H54 (cell line): ENCODE measurements at regions not wholly inside any gene's neighbourhood (a gene's known extent, or its start where the extent isn't known, plus 50 kb on each side); places are given as distances from the start of the nearest gene placed in this dataset.
A peak's percentile ranks its signal among the peaks of the same experiment; 100 is the strongest.

Source experiments
- DNase-seq: peaks from one replicate; pipeline ENCODE4 v3.0.0; 2011; ENCODE audit warnings: low spot score, mixed read lengths; ENCODE audit not compliant: insufficient read length
- FAIRE-seq: peaks from 3 replicates; lab custom pipeline; 2011; peaks lifted over from hg19 to GRCh38; lab: Jason Lieb, UNC
- POLR2A ChIP-seq: IDR thresholded peaks from 2 replicates; pipeline ENCODE4 v1.6.1; 2011; ENCODE audit warnings: low read depth, mild to moderate bottlenecking, low read length

DNA sequence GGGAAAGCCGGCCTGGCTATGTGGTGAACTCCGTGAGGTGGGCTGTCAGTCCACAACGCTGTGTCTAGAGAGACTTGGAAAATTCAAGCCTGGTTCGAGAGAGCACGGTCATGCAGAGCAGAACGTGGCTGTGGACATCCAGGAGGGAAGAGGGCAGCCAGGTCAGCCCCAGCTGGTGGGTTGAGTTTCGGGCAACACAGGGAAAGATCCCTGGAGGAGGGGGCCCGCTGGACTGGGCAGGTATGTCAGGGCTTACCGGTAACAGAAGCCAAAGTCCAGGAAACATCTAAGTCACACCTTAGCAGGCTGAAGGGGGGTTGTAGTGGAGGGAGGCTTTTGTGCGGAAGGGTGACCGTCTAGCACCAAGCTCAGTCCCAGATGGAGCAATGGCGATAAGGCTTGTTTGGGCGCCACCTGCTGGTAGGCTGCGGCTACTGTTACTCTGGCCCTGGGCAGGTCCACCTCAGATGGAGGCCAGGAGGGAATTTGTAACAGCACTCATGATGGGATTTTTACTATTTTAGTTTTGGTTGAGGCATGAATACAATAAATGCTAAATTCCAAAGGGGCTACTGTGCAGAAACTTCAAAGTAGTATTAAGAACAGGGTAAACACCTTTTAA lies 143.3 kb upstream of the ZNF644 start:
- DNase-seq (peak; percentile 56), FAIRE-seq (no peak)
- no peak for TF ChIP-seq POLR2A

DNA sequence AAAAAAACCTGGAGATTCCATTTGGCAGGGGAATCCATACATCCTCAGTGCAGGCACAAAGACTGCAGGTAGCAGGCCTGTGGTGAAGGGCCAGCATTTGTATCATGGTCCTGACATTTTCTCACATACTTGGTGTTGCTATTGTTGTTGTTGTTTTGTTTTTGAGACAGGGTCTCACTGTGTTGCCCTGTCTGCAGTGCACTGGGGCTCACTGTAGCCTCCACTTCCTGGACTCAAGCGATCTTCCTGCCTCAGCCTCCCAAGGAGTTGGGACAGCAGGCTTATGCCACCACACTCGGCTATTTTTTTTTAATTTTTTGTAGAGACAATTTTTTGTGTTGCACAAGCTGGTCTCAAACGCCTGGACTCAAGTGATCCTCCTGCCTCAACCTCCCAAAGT lies 140.8 kb upstream of the ZNF644 start:
- FAIRE-seq (no peak), DNase-seq (no peak)
- TF ChIP-seq POLR2A = no peak

DNA sequence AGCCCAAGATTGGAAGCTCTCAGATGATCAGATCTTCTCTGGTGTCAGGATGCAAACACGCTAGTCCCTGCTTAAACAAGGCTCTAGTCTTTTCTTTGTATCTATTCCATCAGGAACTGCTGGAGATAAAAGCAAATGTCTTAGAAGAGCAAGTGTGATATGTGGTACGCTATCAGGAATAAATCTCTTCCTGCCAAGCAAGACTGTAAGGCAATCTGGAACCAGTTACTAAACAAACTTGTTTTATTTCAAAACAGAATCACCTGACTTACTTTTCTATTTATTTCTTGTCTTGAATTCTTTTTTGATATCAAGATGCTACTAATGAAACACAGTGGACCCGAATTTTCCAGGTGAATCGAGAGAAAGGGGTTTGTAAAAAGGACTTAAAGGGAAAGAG lies 139.9 kb upstream of the ZNF644 start:
- TF ChIP-seq POLR2A = no peak
- no peak for DNase-seq
- FAIRE-seq = no peak

- FAIRE-seq = no peak
- no peak for TF ChIP-seq POLR2A
Observed at GRCh38 chr1:91161166-91161565, 139.3 kb upstream of the ZNF644 start.

GRCh38 chr1:91160363-91161075 lies 138.7 kb upstream of the ZNF644 start:
- FAIRE-seq (no peak), DNase-seq (no peak)
- TF ChIP-seq POLR2A = no peak

More at GRCh38 chr1:91161166-91161565, 139.3 kb upstream of the ZNF644 start:
- DNase-seq = no peak

DNA sequence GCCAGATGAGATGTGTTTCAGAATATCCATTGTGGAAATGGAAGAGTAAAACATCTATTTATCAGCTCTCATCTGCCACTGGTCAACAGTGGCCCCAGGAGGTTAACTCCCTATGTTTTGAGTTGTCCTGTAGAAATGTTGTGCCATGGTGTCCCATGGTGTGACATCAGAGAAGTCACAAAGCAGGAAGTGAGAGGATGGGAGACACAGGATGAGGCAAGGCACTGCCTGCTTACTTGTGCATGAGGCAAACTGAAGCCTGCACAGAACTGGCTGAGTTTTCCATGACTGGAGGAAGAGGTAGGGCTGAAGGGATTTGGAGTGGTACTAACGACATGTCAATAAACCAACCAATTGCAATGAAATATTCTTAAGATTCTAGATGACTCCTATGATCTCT lies 131.5 kb upstream of the ZNF644 start:
- DNase-seq = no peak
- FAIRE-seq = no peak
- TF ChIP-seq POLR2A = no peak

DNA sequence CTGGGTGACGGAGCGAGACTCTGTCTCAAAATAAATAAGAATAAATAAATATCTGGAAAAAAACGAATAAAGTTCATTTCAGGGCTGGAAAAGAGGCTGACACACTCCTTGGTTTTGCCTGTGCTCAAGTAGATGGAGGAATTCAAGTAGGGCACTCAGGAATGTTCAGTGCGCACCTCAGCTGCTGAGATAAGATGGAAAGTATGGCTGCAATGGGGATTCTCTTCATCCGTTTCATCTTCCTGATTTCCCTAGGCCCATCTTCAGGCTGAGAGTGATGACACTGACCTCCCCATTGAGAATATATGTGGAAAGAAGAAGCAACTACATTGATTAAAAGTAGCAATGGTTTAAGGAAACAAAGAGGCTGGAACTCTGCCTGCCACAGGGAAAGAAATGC lies 130.5 kb upstream of the ZNF644 start:
- no peak for TF ChIP-seq POLR2A
- DNase-seq = no peak
- FAIRE-seq = no peak

DNA sequence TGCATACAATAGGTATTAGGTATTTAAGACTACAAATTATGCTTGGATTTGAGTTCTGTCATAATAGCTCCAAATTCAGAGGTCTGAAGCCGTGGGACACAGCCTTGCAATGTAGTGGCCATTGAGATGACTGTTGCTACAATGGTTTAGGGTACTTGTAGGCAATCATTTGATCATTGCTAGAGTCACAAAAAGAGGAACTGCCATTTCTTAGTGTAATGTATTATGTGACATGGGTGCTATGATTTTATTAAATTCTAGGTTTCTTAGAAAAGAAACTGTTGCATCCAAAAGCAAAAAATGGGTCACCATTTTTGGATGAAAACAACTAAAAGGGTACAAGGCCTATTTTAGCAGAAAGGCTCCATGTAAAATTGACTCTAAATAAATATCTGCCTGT lies 129.9 kb upstream of the ZNF644 start:
- no peak for TF ChIP-seq POLR2A
- DNase-seq (no peak), FAIRE-seq (no peak)

GRCh38 chr1:91148641-91149069 lies 126.8 kb upstream of the ZNF644 start:
- no peak for TF ChIP-seq POLR2A
- DNase-seq (no peak), FAIRE-seq (no peak)

- FAIRE-seq = no peak
- DNase-seq = no peak
- TF ChIP-seq POLR2A = no peak
Observed at GRCh38 chr1:91141858-91142257, 120.0 kb upstream of the ZNF644 start.

GRCh38 chr1:91138959-91139358 lies 117.1 kb upstream of the ZNF644 start:
- TF ChIP-seq POLR2A = no peak
- FAIRE-seq (no peak), DNase-seq (no peak)

DNA sequence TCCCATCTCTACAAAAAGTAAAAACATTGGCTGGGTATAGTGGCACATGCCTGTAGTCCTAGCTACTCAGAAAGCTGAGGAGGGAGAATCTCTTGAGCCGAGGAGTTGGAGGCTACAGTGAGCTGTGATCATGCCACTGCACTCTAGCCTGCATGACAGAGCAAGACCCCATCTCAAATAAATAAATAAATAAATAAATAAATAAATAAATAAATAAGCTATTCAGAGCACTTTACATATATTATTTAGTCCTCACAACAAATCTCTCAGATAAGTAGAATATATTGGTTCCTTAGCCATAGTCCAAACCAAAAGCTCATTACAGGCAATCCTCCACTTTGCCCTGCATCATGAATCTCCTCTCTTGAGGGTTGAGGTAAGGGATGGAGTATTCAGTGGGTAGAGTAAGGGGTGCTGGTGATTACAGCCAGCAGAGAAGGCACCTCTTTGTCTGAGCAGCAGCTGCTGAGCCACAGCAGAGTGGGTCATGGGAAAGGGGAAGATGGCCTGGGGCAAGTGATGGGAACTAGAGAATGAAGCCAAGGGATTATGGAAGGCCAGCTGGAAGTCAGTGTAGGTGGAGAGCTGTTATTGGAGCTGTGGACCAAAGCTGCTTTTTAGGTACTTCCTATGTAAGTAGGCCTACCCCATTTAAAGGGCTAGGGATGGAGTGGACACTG lies 115.5 kb upstream of the ZNF644 start:
- FAIRE-seq (no peak), DNase-seq (no peak)
- no peak for TF ChIP-seq POLR2A

DNA sequence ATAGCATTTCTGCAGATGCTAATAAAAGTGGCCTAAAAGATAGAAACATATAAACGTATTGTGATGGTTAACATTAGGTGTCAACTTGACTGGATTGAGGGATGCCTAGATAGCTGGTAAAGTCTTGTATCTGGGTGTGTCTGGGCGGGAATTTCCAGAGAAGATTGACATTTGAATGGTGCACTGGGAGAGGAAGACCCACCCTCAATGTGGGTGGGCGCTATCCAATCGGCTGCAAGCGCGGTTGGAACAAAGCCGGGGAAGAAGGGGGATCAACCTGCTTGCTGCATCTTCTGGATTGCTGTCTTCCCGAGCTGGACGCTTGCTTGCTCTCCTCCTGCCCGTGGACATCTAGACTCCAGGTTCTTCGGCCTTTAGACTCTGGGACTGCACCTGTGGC lies 114.0 kb upstream of the ZNF644 start:
- no peak for FAIRE-seq
- no peak for TF ChIP-seq POLR2A

GRCh38 chr1:91133248-91133647 lies 111.4 kb upstream of the ZNF644 start:
- FAIRE-seq (no peak), DNase-seq (no peak)
- TF ChIP-seq POLR2A = no peak

More for the DNA sequence above, 114.0 kb upstream of the ZNF644 start:
- no peak for DNase-seq
